NCI-H524 (cell line): ENCODE measurements at regions not wholly inside any gene's neighbourhood (a gene's known extent, or its start where the extent isn't known, plus 50 kb on each side); places are given as distances from the start of the nearest gene placed in this dataset.
"Not testable (repeated sequence)": the region's sequence is repeated elsewhere in the genome, so short reads cannot be mapped to it uniquely, and the experiment has no call there.

ENCODE experiments used
- DNase-seq, 2 experiments: peaks; one replicate each; lab custom pipeline; 2025; lab: John Stamatoyannopoulos, UW

- DNase-seq: no peak
These were observed 315.3 kb upstream of the C1orf174 start for GRCh38 chr1:4215391-4215790.

GRCh38 chr1:4216231-4216630 is 316.2 kb upstream of the C1orf174 start:
- DNase-seq: no peak

DNA sequence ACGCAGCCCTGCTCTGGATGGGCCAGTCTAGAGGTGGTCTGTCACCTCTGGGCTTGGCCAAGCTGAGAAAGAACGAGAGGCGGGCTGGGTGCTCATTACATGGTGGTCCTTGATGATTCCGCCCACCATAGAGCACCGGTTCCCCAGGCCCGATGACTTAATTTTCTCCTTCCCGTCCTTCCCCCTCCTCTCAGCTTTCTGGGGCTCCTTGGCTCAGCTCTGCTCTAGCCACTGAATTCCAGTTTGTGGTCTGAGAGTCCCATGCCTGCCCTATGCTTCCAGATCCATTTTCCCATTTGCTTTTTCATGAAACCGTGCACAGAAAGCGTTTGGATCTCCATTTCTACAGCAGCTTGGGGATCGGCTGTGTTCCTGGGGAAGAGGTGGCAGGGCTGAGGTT is 318.5 kb upstream of the C1orf174 start:
- DNase-seq: no peak

GRCh38 chr1:4219111-4219510 is 319.0 kb upstream of the C1orf174 start:
- no peak for DNase-seq

GRCh38 chr1:4219826-4220225 is 319.8 kb upstream of the C1orf174 start:
- no peak for DNase-seq

GRCh38 chr1:4220362-4220761 is 320.3 kb upstream of the C1orf174 start:
- no peak for DNase-seq

DNA sequence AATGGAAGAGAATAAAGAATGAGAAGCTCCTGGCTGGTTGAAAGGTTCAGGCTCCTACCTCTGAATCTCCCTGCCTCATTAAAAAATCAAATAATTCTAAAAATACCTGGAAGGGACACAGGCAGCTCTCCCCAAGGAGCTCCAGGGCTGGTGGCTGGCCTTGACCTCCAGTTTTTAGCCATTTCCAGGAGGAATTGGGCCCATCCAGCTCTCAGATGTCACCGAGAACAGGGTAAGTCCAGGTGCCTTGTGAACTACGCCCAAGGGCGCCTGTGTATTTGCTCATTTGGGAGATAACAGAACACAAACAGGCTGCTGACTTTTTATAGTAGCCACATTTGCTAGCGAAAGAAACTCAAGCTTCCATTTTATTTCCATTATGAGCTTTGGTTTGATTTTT is 321.0 kb upstream of the C1orf174 start:
- no peak for DNase-seq

DNA sequence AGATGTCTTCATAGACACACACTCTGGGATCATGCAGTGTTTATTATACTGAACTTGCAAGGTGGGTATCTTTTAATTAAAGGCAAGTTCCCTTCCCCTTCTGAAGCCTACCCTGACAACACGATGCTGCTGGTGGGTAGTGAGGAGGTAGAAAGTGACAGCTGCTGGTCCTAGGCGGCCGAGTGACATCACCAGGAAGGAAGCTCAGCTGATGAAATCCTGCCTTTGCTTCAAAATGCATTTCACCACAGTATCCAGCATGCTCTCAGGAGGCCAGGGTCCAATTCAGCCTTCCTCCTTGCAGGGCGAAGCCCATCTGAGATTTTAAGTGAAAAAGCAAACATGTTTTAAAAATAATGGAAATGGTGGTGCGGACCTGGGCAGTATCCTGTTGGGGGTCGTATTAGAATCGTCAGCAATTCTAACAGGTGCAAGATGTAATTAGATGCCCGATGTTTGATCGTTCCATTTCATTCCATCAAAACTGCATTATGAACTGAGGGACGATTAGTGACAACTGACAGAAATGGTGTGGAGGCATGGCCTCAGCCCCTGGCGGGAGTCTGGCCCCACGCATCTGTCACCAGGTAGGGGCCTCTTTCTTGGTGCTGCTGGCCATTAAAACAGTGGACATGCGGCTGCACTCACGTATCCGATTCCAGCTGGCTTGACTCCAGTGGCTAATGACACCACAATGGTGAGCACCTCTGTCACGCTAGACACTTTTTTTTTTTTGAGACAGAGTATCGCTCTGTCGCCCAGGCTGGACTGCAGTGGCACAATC is 324.8 kb upstream of the C1orf174 start:
- DNase-seq: no peak

GRCh38 chr1:4227986-4228385 is 327.9 kb upstream of the C1orf174 start:
- no peak for DNase-seq

DNA sequence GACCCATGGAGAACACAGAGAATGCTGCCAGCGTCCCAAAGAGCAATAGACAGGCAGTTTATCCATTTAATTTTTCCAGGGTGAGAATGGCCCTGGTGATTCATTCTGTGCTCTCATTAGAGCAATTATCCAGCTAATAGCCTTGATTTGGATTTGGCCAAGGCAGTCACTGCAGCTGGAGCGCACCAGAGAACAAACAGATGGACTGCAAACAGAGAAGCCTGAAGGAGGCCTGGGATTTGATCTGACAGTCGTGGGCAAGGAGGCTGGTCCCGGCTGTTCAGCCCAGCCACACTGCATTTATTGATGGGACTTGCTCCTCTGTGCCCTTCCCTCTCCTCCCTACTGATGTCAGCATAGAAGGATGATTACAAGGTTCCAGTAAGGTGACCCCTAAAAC is 353.9 kb upstream of the C1orf174 start:
- DNase-seq: peak in 1 of 2 experiments; percentile 2

GRCh38 chr1:4256351-4256750 is 356.3 kb upstream of the C1orf174 start:
- DNase-seq: no peak

GRCh38 chr1:4258146-4258777 is 358.2 kb upstream of the C1orf174 start:
- not testable (repeated sequence) for DNase-seq

DNA sequence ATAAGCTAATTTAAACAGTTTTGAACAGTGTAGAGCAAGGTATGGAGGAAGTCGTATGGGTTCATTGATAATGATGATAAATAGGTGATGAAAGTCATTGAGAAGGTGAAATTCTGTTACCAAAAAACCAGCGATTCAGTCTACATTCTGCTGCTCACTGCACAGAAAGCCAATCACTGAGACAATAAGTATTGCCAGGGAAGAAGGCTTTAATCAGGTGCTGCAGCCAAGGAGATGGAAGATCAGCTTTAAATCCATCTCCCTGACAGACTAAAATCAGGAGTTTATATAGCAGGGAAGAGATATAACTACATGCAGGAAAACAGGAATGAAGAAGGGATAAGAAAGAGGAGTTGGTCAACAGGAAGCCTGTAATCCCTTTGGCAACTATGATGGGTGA is 361.3 kb upstream of the C1orf174 start:
- no peak for DNase-seq

DNA sequence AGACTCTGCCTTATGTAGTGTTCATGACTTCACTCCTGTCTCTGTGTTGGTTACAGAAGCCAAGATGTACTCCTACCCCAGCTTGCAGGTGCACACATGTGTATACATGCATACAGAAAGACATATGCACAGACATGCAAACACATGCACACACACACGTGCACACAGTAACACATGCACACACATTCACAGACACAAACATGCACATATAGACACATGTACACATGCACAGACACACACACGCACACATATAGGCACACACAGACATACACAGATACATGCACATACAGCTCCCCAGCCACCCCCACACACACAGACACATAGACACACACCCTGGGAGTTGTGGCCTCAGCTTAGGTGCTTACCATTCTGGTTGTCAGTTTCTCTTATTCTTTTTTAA is 362.6 kb upstream of the C1orf174 start:
- DNase-seq: no peak

GRCh38 chr1:4263699-4264098 is 363.6 kb upstream of the C1orf174 start:
- DNase-seq: no peak

DNA sequence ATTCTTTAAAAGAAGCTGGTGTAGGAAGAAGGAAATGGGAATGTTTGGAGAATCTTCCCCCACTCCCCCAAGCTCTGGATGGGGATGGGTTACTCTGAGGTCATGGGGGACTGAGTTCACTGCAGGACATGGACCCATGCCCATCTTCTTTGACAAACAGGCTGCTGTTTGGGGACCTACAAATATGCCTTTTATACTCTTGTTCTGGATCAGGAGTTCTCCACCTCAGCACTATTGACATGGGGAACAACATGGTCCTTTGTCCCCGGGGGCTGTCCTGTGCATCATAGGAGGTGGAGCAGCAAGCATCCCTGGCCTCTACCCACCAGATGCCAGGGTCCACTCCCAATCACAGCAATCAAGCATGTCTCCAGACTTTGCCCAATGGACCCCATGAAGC is 365.8 kb upstream of the C1orf174 start:
- no peak for DNase-seq

DNA sequence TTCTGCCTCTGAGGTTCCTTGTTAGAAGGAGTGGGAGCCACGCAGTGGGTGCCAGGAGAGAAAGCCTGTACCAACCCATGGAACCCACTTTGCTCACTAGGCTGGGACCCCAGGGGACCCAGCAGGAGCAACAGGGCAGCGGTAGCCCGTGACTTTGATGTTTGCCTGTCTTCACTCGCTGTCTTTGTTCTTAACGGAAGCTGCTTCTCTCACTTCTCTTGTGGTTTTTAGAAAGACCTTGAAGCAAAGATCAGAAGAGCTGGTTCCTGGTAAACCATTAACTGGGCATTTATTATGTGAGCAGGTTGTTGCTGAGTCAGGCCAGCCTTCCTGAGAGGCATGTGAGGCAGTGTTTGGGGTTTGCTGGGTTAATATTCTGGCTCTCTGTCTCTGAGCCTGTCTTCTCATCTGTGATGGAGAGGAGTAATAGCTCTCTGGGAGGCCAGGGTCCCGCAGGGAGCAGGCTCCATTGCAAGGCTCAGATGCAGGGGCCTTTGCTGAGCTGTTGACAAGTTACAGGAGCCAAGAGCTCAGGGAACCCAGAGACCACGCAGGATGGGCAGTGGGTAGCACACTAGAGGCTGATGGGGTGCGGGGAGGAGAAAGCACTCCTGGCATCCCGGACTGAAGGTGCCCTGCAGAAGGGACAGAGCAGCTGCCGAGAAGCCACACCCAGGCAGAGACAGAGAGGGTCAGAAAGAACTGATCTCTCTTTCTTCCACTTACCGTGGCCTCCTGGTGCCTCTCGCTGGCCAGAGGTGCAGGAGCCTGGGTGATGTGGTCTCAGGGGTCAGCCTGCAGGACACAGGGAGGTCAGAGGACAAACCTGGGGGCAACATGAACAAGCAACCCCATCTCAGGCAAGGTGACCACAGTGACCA is 367.5 kb upstream of the C1orf174 start:
- no peak for DNase-seq

DNA sequence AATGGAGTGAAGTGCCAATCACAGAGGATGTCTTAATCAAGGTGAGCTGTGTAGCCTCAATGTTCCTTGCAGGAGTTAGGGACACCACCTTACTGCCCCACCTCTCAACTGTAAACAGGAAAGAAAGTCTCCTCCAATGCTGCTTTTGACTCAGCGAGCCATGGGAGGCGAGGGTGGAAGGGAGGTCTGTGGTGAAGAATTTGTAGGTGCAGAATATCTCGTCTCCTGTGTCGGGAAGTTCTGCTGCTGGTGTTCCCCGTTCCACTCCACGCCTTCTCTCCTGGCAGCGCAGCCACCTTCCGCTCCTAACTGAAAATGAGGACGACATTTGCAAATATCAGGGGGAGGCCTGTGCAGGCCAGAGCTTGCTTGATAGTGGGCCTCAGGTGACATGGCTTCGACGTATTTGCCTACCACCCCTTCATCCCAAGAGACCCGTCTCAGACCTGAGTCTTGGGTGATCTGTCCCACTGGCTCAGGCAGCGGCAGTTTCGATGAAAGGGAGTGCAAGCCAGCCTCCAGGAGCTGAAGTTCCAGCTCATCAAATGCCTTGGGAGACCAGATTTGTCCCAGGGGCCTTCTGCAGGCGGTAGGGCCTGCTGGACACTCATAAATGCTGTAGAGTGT is 368.3 kb upstream of the C1orf174 start:
- no peak for DNase-seq

GRCh38 chr1:4268889-4269284 is 368.8 kb upstream of the C1orf174 start:
- no peak for DNase-seq

GRCh38 chr1:4269330-4269729 is 369.3 kb upstream of the C1orf174 start:
- DNase-seq: no peak

DNA sequence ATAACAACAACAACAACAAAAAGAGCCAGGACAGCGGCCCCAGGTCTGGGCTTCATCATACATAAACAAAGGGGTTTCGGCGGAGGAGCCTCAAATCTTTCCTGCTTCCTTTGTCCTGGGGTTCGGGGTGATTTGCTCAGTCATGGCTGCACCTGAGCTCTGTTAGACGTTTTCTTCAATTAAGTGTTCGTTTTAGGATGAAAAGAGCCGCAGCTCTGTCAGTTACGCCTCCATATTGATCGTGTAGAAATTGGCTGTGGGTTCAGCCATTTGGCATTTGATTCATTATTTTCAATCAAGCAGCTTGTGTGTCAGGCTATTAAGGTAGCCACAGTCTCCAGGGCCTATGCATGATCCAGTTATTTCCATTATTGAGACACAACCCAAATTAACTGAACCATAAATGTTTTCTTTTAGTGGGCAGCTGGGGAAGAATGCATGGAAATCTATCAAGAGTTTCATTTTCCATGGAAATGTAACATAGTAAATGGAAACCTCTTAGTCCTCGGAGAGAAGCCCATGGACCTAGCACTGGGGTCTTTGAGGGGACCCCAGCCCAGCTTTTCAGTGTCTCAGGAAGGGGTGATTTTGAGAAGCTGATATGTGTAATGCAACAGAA is 370.0 kb upstream of the C1orf174 start:
- DNase-seq: no peak
